RWPE1 (cell line): ENCODE measurements at regions not wholly inside any gene's neighbourhood (a gene's known extent, or its start where the extent isn't known, plus 50 kb on each side); places are given as distances from the start of the nearest gene placed in this dataset.

ENCODE experiments used
- CTCF ChIA-PET: fragments of 350-600 bp; sonication (Branson Sonifier 250); formaldehyde crosslinking; extraction: SDS; loops from one replicate; lab custom pipeline; 2021; lab: Yijun Ruan, JAX
- POLR2A ChIA-PET: fragments of 400-600 bp; formaldehyde crosslinking; extraction: SDS; loops from one replicate; lab custom pipeline; 2020; ENCODE audit warnings: antibody characterized with exemption; ENCODE audit not compliant: low non-redundant PET; lab: Yijun Ruan, JAX
- DNase-seq: peaks from one replicate; pipeline ENCODE4 v3.0.0; 2012; ENCODE audit warnings: low spot score
- H3K27ac ChIP-seq: fragments of 450-650 bp; 2 replicates; pipeline ENCODE4 v1.5.1; 2017
- CTCF ChIP-seq: fragments of 450-650 bp; conservative IDR thresholded peaks from 2 replicates; pipeline ENCODE4 v1.5.1; 2017; ENCODE audit warnings: low read depth, mild to moderate bottlenecking

- DNase-seq = no peak
- ChIA-PET POLR2A (no interaction called here), CTCF (interaction anchor here (0.6 to 0.7 kb wide), 2 partner anchors 18 to 41 kb away, joined by 3 to 4 read pairs; no protein-coding TSS in a partner anchor)
- no peak for TF ChIP-seq CTCF
- H3K27ac ChIP-seq = no peak overlapping the region
Observed at GRCh38 chr11:58782066-58782465, 50.3 kb upstream of the GLYAT start.
